ENCODE measurements at regions not wholly inside any gene's neighbourhood (a gene's known extent, or its start where the extent isn't known, plus 50 kb on each side); places are given as distances from the start of the nearest gene placed in this dataset.

- ATAC-seq (no peak), DNase-seq (ENCODE audit: low spot score in 2 of 2) (no peak)
- no peaks in the 10 kb centered on the region for H3K36me3 Mint-ChIP-seq
- H3K4me3 Mint-ChIP-seq, result no peak overlapping the region
- no peak overlapping the region for H3K27ac Mint-ChIP-seq
- H3K9me3 Mint-ChIP-seq, result no peaks in the 10 kb centered on the region
- H3K4me1 Mint-ChIP-seq, result no peaks in the 10 kb centered on the region
Observed at GRCh38 chr13:26961890-26962615, 201.5 kb upstream of the GPR12 start.

- Mint-ChIP-seq H3K4me3 (no peak overlapping the region), H3K4me1 (no peaks in the 10 kb centered on the region), H3K9me3 (no peaks in the 10 kb centered on the region), H3K36me3 (no peaks in the 10 kb centered on the region), H3K27ac (no peak overlapping the region)
- no peak for DNase-seq (ENCODE audit: low spot score in 2 of 2)
- ATAC-seq, result no peak
Observed at GRCh38 chr13:26957182-26957581, 196.6 kb upstream of the GPR12 start.

DNA sequence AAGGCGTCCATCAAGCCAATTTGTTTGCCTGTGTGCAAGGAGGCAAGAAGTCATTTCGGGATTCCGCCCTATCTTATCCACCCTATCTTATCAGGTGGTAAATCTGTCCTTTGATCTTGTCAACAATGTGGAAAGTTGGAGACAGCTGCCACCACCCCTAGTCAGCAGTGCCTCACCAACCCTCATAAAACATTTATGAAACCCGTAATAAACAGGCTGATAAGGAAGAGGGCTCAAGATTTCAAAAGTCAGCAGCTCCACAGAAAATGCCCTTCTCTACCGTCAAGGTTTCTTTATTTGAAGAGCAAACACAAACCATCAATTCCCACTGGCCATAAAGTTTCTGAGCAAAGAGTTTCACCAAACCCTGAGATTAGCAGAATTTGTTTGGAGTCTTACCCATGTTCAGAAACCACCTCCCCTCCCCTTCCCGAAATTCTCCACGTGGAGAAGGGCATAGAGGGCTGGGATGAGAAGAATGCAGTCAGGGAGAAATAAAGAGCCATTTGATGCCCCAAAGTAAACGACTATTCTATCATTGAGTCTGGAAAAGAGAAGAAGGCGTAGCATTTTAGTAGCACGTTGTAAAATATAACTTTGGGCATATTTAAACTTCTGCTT lies 196.0 kb upstream of the GPR12 start:
- ATAC-seq, result no peak
- H3K4me1 Mint-ChIP-seq, result no peaks in the 10 kb centered on the region
- no peak for DNase-seq (ENCODE audit: low spot score in 2 of 2)
- H3K4me3 Mint-ChIP-seq, result no peak overlapping the region
- H3K27ac Mint-ChIP-seq, result no peak overlapping the region
- H3K9me3 Mint-ChIP-seq, result no peaks in the 10 kb centered on the region
- no peaks in the 10 kb centered on the region for H3K36me3 Mint-ChIP-seq

- ATAC-seq (no peak), DNase-seq (ENCODE audit: low spot score in 2 of 2) (no peak)
- H3K4me3 Mint-ChIP-seq, result no peak overlapping the region
- peak overlapping the region; percentile 59 for H3K27ac Mint-ChIP-seq
- H3K36me3 Mint-ChIP-seq, result no peaks in the 10 kb centered on the region
- H3K4me1 Mint-ChIP-seq, result no peaks in the 10 kb centered on the region
- no peaks in the 10 kb centered on the region for H3K9me3 Mint-ChIP-seq
Observed at GRCh38 chr13:26954976-26955375, 194.4 kb upstream of the GPR12 start.

- H3K36me3 Mint-ChIP-seq, result no peaks in the 10 kb centered on the region
- DNase-seq (ENCODE audit: low spot score in 2 of 2) (no peak), ATAC-seq (no peak)
- no peak overlapping the region for H3K27ac Mint-ChIP-seq
- no peak overlapping the region for H3K4me3 Mint-ChIP-seq
- H3K9me3 Mint-ChIP-seq, result no peaks in the 10 kb centered on the region
- H3K4me1 Mint-ChIP-seq, result no peaks in the 10 kb centered on the region
Observed at GRCh38 chr13:26953291-26953690, 192.7 kb upstream of the GPR12 start.

DNA sequence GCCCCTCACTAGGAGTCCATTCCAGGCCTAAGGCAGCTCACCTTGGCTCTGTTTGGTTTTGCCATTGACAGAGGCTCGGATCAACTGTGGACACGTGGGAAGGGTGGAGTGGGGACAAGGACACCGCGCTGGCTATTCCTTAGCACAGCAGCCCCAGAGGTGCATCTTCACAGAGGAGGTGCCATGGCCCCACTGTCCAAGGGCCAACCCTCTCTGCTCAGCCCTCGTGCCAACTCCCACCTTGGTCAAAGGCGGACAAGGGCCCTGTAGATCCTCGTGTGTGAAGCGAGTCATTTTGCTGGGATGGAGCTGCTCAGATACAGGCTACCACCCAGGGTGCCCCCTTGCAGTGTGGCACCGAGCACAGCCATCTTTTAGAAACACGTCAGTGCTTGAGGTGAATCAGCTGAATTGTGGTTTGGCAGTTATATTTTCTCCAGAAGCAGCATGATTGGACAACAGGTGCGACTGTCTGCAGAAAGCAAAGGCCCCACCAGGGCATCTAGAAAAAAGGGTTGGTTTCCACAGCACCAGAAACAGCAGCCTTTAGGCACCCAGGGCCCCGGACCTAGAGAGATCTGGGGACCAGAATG lies 192.1 kb upstream of the GPR12 start:
- H3K36me3 Mint-ChIP-seq, result no peaks in the 10 kb centered on the region
- no peak overlapping the region for H3K27ac Mint-ChIP-seq
- no peak for DNase-seq (ENCODE audit: low spot score in 2 of 2)
- no peaks in the 10 kb centered on the region for H3K9me3 Mint-ChIP-seq
- peak; percentile 33 for ATAC-seq
- H3K4me1 Mint-ChIP-seq, result no peaks in the 10 kb centered on the region
- no peak overlapping the region for H3K4me3 Mint-ChIP-seq

GRCh38 chr13:26951581-26952177 lies 191.1 kb upstream of the GPR12 start:
- no peak for ATAC-seq
- Mint-ChIP-seq H3K4me1 (no peaks in the 10 kb centered on the region), H3K27ac (no peak overlapping the region), H3K4me3 (no peak overlapping the region), H3K36me3 (no peaks in the 10 kb centered on the region), H3K9me3 (no peaks in the 10 kb centered on the region)
- DNase-seq (ENCODE audit: low spot score in 2 of 2), result no peak

- H3K36me3 Mint-ChIP-seq, result no peaks in the 10 kb centered on the region
- no peak overlapping the region for H3K27ac Mint-ChIP-seq
- ATAC-seq, result no peak
Observed at GRCh38 chr13:26950968-26951367, 190.4 kb upstream of the GPR12 start.

GRCh38 chr13:26950546-26950945 lies 190.0 kb upstream of the GPR12 start:
- DNase-seq (ENCODE audit: low spot score in 2 of 2) (no peak), ATAC-seq (no peak)
- Mint-ChIP-seq H3K4me3 (no peak overlapping the region), H3K36me3 (no peaks in the 10 kb centered on the region), H3K27ac (no peak overlapping the region), H3K9me3 (no peaks in the 10 kb centered on the region), H3K4me1 (no peaks in the 10 kb centered on the region)

More at GRCh38 chr13:26950968-26951367, 190.4 kb upstream of the GPR12 start:
- no peaks in the 10 kb centered on the region for H3K4me1 Mint-ChIP-seq
- no peak overlapping the region for H3K4me3 Mint-ChIP-seq
- DNase-seq (ENCODE audit: low spot score in 2 of 2), result no peak
- H3K9me3 Mint-ChIP-seq, result no peaks in the 10 kb centered on the region

- no peak overlapping the region for H3K27ac Mint-ChIP-seq
Observed at GRCh38 chr13:26949701-26950502, 189.3 kb upstream of the GPR12 start.

GRCh38 chr13:26948353-26948752 lies 187.8 kb upstream of the GPR12 start:
- Mint-ChIP-seq H3K36me3 (no peaks in the 10 kb centered on the region), H3K27ac (no peak overlapping the region), H3K4me1 (no peaks in the 10 kb centered on the region), H3K9me3 (no peaks in the 10 kb centered on the region), H3K4me3 (no peak overlapping the region)
- DNase-seq (ENCODE audit: low spot score in 2 of 2), result no peak
- no peak for ATAC-seq

More at GRCh38 chr13:26949701-26950502, 189.3 kb upstream of the GPR12 start:
- H3K36me3 Mint-ChIP-seq, result no peaks in the 10 kb centered on the region
- no peak for ATAC-seq
- H3K4me3 Mint-ChIP-seq, result no peak overlapping the region
- no peaks in the 10 kb centered on the region for H3K4me1 Mint-ChIP-seq
- no peaks in the 10 kb centered on the region for H3K9me3 Mint-ChIP-seq
- DNase-seq (ENCODE audit: low spot score in 2 of 2), result no peak

DNA sequence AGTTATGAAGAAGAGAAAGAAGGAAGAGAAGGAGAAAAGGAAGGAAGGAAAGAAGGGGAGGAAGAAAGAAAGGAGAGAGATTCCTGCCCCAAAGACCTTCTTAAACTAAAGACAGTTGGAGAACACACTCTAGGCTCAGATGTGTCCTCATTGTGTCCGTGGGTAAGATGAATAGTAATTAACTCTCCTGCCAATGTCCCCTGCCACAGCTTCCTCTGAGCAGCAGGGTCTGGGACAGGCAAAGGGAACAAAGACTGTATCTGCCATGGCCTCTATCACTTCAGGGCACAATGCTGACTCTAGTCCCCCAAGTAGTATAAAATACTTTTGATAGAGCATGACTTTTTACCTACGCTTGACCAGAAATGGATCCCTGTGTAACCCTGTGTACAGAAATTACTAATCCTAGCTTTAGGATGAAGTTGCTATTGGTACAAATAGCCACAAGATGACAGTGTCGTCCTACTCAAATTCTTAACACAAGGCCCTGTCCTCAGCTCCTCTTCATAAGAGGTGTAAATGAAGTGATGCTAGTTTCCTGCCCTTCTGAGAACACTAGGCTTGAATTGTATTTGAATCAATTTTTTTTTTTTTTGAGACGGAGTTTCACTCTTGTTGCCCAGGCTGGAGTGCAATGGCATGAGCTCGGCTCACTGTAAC lies 186.2 kb upstream of the GPR12 start:
- H3K27ac Mint-ChIP-seq, result no peak overlapping the region
- no peaks in the 10 kb centered on the region for H3K36me3 Mint-ChIP-seq
- no peak for DNase-seq (ENCODE audit: low spot score in 2 of 2)
- no peak overlapping the region for H3K4me3 Mint-ChIP-seq
- peak; percentile 85 for ATAC-seq
- H3K4me1 Mint-ChIP-seq, result no peaks in the 10 kb centered on the region
- H3K9me3 Mint-ChIP-seq, result no peaks in the 10 kb centered on the region

DNA sequence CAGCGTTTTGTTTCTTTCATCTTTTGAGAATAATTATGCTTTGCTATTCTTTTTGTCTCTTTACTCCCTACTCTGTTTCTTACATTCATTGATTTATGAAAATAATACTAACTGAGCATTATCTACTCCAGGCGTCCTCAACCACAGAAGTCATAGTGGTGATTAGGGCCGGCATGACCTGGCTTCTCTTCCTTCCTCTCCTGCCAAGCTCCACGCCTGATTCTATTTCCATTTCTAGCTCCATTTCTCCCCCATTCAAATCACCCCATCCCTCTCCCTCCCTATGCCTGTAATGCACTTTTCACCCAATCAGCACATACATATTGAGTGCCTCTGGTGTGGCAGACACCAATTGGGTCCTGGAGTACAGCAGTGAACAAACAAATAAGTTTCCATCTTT lies 183.2 kb upstream of the GPR12 start:
- DNase-seq (ENCODE audit: low spot score in 2 of 2), result no peak
- Mint-ChIP-seq H3K36me3 (no peaks in the 10 kb centered on the region), H3K9me3 (no peaks in the 10 kb centered on the region), H3K4me3 (no peak overlapping the region), H3K27ac (no peak overlapping the region), H3K4me1 (peaks cover 6% of the 10 kb centered on the region)
- ATAC-seq, result no peak

- no peak for DNase-seq (ENCODE audit: low spot score in 2 of 2)
- H3K27ac Mint-ChIP-seq, result no peak overlapping the region
- no peaks in the 10 kb centered on the region for H3K36me3 Mint-ChIP-seq
- ATAC-seq, result peak; percentile 3
- H3K4me1 Mint-ChIP-seq, result peaks cover 6% of the 10 kb centered on the region
- no peak overlapping the region for H3K4me3 Mint-ChIP-seq
- no peaks in the 10 kb centered on the region for H3K9me3 Mint-ChIP-seq
Observed at GRCh38 chr13:26942184-26942583, 181.6 kb upstream of the GPR12 start.

All from stimulated activated effector memory CD8-positive, alpha-beta T cell treated with anti-CD3 and anti-CD28 coated beads, Interleukin-12 subunit alpha, Interleukin-12 subunit beta, amount 100 ng/mL, for 72 hours (primary cell).